NCI-H2196 treated with DMSO at 0.1 percent for 48 hours (cell line): ENCODE measurements at regions not wholly inside any gene's neighbourhood (a gene's known extent, or its start where the extent isn't known, plus 50 kb on each side); places are given as distances from the start of the nearest gene placed in this dataset.

Experiments used
- DNase-seq: peaks from one replicate; lab custom pipeline; 2025; ENCODE audit not compliant: unreplicated experiment; lab: John Stamatoyannopoulos, UW

GRCh38 chr1:94734963-94735901, 84.9 kb upstream of the SLC44A3 start:
- no peak for DNase-seq

DNA sequence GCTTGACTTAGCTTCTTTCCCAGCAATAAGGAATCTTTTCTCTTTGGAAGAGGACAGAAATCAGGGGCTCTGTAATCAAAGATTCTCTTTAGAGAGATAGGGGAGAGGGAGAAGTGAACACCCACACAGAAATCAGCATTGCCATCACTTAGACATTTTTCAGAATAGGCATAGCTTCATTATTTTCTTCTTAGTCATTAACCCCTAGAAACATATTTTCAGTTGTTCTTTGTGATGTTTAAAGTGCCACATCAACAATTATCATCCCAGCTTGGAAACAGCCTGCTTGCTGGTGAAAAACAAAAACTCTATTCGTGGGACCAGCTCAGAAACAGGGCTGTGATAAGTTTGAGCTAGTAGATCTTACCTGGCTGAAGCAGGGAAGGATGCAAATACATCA, 88.3 kb upstream of the SLC44A3 start:
- no peak for DNase-seq

DNA sequence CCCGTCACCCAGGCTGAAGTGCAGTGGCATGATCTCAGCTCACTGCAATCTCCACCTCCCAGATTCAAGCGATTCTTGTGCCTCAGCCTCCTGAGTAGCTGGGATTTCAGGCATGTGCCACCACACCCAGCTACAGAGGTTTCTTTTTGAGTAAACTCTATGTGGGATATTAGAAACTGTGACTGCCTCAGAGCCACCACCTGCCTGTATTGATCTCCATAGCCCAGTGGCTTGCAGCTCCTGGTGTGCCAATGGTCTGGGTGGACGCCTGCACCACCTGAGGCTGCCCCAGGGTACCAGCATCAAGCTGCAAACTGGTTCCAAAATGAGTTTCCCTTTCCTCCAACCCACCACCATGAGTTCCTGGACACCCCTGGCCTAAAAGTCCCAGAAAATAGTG, 89.7 kb upstream of the SLC44A3 start:
- no peak for DNase-seq

GRCh38 chr1:94729267-94729666, 90.9 kb upstream of the SLC44A3 start:
- DNase-seq: no peak

DNA sequence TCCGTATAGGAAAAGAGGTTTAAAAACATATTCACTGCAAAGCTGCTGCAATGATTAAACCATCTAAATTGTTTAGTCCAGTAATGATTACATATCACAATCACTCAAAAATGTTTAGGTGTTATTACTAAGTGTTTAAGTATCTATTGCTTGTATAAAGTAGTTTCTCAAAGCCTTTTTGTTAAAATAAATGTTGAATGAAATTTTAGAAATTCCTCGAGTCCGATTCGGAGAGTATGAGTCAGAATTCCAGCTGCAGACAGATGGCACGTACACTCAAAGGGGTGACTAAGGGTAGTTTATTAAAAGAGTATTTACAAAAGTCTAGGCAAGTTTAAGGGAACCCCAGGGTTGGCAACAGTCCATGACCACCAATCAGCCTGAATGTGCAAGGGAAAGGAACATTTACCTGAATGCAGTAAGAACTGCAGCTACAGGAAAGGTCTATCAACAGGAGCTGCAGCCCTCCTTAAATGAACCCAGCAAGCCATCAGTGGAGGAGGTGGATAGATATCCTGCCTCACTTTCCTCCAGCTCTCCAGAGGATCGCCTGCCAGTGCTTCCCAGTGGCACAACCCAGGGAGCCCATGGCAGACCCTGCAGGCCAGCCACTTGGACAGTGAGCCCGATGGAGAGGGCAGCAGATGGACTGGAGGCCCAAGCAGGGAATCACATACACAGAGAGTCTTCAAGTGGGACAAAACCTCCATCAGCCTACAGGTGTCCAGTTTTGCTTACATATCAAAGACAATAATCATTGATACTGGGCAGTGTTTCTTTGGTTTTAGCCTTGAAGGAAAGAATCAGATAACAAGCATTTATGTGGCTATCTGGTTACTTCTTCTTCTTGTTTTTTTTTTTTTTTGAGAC, 92.1 kb upstream of the SLC44A3 start:
- no peak for DNase-seq

GRCh38 chr1:94726981-94727685, 93.0 kb upstream of the SLC44A3 start:
- DNase-seq: no peak

DNA sequence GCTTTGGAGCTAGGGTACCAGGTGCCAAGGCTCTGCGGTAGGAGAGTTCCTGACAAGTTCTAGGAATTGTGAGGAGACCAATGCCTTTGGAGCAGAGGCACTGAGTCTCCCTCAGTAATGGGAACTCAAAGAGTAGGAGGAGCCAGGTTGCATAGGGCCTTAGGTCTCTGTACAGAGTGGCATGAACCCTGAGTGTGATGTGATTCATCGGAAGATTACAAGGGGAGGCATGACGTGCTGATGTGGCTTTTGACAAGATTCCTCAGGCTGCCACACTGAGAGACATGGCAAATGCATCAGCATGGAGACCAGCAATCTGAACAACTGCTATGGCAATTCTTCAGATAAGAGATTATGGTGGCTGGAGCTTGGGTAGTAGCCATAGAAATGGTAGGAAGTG, 94.6 kb upstream of the SLC44A3 start:
- DNase-seq: no peak

DNA sequence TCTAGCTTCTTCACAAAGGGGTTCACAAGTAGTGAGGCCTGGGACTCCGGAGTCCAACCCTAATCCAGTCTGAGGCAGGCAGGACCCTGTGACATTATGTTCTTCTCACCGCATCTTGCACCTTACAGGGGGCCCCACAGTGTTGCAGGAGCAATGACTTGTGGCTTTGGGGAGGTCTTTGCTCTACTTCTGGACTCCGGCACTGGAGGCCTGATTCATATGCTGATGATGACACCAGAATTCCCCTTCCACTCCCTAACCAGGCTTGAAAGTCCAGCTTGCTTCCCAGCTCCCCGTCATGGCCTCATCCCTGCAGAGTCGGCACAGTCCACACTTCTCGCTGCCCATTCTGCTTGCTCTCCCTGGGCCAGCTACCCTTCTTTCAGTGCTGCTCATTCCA, 96.3 kb upstream of the SLC44A3 start:
- DNase-seq: no peak

- DNase-seq: no peak
Measured at GRCh38 chr1:94723463-94723862, 96.7 kb upstream of the SLC44A3 start.

DNA sequence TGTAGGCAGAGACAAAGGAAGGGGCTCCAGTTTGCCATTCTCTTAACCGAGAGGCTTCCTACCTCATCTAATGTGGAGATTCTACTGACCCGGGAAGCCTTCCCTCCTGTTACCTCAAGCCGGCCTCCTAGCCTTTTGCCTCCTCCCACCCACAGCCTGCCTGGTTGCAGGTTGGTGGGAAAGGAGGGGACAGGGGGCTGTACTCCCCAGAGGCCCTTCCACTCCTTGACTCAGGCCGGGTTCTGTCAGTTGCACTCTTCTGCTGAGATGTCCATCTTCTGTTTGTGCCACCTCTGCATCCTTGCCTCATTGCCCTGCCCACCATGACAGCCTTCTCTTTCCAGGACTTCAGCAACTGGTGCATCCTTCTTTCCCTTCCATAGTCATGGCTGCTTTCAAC, 98.0 kb upstream of the SLC44A3 start:
- no peak for DNase-seq

DNA sequence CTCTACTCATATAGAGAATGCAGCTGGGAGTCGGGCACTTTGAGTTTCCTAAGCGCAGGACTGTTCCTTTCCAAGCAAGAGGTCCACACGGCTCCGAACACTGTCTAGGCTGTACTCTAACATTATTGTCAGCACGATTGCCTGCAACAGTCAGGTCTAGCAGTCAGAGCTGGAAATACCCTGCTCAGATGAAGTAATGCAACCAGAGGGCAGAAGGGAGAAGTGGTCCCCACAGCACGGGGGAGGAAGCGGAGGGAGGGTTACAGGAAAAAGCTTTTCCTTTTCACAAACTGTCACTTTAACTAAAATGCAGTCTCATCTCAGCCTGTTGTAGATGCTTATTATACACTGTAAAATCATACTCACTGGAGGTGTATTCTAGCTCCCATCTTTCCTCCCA, 98.9 kb upstream of the SLC44A3 start:
- DNase-seq: no peak

DNA sequence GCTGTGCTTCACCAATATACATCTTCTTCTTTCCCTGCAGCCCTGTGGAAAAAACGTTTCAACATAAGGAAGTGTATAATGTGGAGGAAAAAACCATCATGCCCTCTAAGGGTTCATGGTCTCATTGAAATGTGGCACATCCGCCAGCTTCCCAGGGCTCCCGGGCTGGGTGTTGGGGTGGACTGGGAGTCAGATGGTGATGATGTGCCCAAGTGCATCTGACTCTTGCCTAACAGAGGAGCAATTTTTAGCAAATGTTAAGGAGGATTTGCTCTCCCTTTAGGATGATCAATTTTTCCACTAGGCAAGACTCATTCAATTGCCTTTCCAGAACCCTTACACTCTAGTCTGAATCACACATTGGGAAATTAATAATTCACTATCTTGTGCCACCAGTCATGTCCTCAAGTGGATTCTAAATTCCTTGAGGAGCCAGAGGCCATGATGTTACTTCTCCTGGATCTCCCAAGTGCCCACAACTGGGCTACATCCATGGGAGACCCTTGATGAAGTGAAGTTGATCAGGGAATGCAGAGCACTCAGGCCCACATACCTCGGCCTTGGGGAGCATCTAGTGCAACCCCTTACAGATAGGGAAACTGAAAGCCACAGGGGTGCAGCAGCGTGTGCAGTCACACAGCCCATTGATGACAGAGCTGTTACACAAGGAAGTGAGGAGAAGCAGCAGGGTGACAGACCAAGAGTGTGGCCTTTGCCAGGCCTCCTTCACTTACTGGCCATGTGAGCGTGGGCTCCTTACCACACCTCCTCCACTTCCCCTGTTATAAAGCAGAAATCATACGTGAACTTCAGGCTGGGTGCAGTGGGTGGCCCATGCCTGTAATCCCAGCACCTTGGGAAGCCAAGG, 100.0 kb upstream of the SLC44A3 start:
- no peak for DNase-seq

- DNase-seq: no peak
Measured at GRCh38 chr1:94716965-94717364, 103.2 kb upstream of the SLC44A3 start.

DNA sequence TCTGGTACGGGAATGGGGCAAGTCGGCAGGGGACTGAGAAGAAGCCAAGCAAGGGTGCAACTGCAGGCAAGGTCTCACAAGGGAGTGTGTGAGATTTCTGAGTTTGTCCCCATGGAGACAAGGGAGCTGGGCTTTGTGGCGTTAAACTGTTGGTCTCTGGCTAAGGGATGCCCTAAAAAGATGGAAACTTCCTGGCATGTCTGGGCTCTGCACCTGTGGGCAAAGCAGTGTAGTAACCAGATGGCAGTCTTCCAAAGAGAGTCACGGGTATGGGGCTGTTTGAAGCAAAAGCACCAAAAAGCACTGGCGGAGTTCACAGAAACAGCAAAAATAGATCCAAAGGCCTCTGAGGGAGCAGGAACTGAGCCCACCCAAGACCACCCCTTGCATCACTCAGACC, 104.8 kb upstream of the SLC44A3 start:
- no peak for DNase-seq

DNA sequence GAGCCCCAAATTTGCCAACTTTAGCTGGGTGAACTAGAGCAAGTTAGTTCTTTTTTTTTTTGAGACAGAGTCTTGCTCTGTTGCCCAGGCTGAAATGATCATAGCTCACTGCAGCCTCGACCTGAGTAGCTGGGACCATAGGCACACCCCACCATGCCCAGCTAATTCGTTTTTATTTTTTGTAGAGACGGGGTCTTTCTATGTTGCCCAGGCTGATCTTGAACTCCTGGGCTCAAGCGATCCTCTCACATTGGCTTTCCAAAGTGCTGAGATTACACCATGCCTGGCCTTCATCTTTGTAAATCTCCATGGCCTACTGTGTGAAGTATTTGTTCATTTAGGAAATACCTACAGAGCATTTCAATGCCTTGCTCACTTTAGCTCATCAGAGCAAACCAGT, 105.6 kb upstream of the SLC44A3 start:
- no peak for DNase-seq

- no peak for DNase-seq
Measured at GRCh38 chr1:94714152-94714551, 106.0 kb upstream of the SLC44A3 start.

GRCh38 chr1:94713472-94714141, 106.5 kb upstream of the SLC44A3 start:
- no peak for DNase-seq

- no peak for DNase-seq
Measured at GRCh38 chr1:94709891-94710581, 110.1 kb upstream of the SLC44A3 start.

GRCh38 chr1:94708811-94709210, 111.3 kb upstream of the SLC44A3 start:
- DNase-seq: no peak
